Stimulated activated CD4-positive, alpha-beta T cell treated with anti-CD3 and anti-CD28 coated beads, Interleukin-2, amount 100 ng/mL, for 24 hours (primary cell): ENCODE measurements at regions not wholly inside any gene's neighbourhood (a gene's known extent, or its start where the extent isn't known, plus 50 kb on each side); places are given as distances from the start of the nearest gene placed in this dataset.
A peak's percentile ranks its signal among the peaks of the same experiment; 100 is the strongest.

ENCODE experiments used
- DNase-seq, 2 donors: peaks; one replicate each; pipeline ENCODE4 v3.0.0-alpha.2; 2020

GRCh38 chr6:160911949-160912348 lies 79.6 kb upstream of the MAP3K4 start:
- no peak for DNase-seq

- DNase-seq = no peak
Measured at GRCh38 chr6:160912411-160912810, 79.2 kb upstream of the MAP3K4 start.

- DNase-seq = no peak
Measured at GRCh38 chr6:160917572-160917971, 74.0 kb upstream of the MAP3K4 start.

- no peak for DNase-seq
Measured at GRCh38 chr6:160919723-160920440, 71.7 kb upstream of the MAP3K4 start.

DNA sequence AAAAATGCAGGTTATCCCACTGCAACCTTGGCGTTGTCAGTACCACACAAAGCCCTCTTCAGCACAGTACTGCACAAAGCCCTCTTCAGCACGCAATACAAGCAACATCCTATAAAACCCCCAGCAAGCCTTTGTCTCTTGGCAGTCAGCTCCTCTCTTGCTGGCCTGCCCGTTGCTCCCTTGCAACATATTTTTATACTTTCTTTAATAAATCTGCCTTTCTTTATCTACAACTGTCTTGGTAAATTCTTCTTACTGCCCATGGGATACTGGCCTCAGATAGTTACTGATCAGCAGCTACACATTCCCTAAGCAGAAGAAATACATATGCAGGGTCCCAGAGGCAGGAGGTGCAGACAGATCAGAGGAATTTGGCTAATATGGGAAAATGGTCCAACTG lies 70.5 kb upstream of the MAP3K4 start:
- no peak for DNase-seq

GRCh38 chr6:160926281-160927276 lies 65.0 kb upstream of the MAP3K4 start:
- no peak for DNase-seq

DNA sequence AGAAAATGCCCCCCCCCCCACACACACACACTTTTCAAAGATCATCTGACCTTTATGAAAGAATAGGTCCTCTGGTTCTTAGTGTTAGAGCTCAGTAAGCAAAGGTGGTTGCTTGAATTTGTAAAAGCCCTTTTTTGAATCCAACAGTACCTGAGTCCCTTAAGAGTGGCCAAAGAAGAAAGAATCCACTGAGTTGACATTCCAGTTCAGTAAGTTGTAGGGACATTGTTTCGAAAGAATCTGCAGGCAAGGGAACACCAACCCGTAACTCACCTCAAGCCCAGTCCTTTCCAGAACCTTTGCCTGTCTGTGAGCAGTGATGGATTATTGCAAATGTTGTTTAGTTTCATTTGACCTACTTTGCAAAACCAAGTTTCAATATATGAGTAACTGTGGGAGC lies 64.2 kb upstream of the MAP3K4 start:
- DNase-seq = no peak

DNA sequence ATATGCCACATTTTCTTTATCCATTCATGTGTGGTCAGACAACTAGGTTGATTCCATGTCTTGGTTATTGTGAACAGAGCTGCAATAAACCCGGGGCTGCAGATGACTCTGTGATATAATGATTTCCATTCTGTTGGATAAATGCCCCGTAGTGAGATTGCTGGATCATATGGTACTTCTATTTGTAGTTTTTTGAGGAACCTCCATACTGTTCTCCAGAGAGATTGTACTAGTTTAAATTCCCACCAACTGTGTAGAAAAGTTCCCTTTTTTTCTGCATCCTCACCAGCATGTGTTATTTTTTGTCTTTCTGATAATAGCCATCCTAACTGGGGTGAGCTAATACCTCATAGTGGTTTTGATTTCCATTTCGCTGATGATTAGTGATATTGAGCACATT lies 62.2 kb upstream of the MAP3K4 start:
- DNase-seq = no peak

- no peak for DNase-seq
Measured at GRCh38 chr6:160929831-160930230, 61.7 kb upstream of the MAP3K4 start.

DNA sequence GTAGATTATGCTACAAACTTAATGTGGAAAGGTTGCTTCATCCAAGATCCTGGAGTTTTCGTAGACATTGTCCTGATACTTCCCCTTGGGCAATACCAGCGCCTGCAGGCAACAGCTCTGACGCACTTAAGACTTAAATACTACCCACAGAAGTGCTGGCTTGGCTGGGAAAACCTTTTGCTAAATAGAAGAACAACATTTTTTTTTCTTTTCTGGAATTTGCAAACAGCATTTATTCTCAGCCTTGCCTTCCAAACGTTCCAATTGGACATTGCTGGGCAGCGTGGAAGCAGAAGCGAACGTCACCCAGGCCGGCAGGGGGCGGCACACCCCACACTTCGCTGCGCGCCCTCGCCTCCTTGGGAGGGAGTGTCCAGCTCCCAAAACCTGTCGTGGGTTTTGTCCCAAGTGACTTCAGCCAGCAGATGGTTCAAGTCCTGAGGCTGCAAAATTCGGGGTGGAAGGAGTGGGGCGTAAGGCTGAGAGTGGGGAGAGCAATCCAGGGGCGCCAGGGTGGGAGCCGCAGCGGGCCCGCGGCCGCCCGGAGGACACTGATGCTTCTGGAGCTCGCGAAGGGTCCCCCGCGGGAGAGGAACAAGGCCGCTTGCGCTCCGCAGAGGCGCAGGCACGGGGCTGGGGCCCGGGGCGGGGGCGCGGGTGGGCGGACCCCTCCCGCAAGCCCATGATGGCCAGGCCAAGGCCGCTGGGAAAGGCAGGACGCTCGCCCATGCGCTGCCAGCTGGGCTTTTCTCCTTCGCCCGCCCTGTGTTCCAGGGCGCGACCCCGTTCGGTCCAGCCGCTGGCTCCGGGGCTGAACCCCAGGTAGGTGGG lies 60.8 kb upstream of the MAP3K4 start:
- DNase-seq = peak; percentile 68 to 73

DNA sequence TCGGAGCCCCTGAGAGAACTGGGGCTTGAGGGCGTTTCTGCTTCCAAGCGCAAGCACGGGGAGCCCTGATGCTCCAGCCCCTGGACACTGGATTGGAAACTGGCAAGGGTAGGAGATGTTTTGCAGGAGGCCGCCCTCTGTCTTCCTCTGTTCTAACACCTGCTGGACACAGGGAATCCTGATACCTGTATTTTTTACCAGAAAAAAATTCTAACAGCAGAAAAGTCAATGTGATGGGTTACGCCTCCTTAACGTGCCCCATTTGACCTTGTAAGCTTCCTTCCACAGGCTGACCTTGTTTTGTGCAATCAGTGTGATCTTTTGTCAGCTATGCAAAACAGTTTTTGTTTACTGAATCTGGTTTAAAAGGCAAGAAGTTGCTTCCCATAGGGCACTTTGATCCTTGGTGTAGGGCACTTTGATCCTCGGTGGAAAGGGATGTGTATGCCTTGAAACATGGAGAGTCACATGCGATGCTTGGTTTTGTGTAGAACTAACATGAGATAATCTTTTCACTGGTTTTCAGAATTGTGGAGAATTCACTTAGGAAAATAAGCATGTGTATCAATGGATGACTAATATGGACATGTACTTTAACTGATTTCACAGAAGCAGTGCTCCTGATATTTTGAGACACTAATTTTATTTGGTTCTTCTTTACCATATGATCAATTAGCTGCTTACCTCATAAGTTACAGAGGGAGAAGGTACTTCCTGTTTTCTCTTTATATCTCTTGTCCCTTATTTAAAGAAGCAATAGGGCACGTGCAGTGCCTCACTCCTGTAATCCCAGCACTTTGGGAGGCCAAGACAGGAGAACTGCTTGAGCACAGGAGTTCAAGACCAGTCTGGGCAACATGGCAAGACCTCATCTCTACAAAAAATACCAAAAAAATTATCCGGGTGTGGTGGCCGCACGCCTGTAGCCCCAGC lies 59.9 kb upstream of the MAP3K4 start:
- no peak for DNase-seq

- no peak for DNase-seq
Measured at GRCh38 chr6:160933256-160933655, 58.3 kb upstream of the MAP3K4 start.

DNA sequence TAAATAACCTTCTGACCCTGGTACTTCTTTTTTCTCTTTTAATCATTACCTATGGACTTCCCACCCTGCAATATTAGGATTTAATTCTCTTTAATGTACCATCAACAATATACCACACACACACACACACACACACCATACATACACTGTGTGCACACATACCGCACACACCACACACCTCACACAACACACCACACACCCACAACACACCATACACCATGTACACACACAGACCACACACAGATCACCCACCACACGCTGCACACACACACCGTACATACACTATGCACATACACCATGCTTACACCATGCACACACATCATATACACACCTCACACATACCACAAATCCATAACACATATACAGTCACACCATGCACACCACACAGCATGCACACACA lies 57.4 kb upstream of the MAP3K4 start:
- no peak for DNase-seq

- no peak for DNase-seq
Measured at GRCh38 chr6:160940197-160940596, 51.4 kb upstream of the MAP3K4 start.
